Immature natural killer cell (primary cell): ENCODE measurements at regions not wholly inside any gene's neighbourhood (a gene's known extent, or its start where the extent isn't known, plus 50 kb on each side); places are given as distances from the start of the nearest gene placed in this dataset.
"Not testable (repeated sequence)": the region's sequence is repeated elsewhere in the genome, so short reads cannot be mapped to it uniquely, and the experiment has no call there.

Experiments used
- DNase-seq, 3 donors: peaks; one replicate each; pipeline ENCODE4 v3.0.0; 2022; ENCODE audit warnings: mixed read lengths in 1 of 3
- H3K27ac Mint-ChIP-seq, 6 donors: one replicate each; pipeline ENCODE4 v1.8.0; 2020; ENCODE audit warnings: mixed read lengths in 6 of 6, mild to moderate bottlenecking in 5 of 6, inconsistent platforms in 4 of 6, moderate library complexity in 3 of 6
- H3K27me3 Mint-ChIP-seq, 3 donors: one replicate each; pipeline ENCODE4 v1.8.0; 2020 to 2021; ENCODE audit warnings: low read depth in 3 of 3, mild to moderate bottlenecking in 3 of 3, mixed read lengths in 3 of 3, moderate library complexity in 3 of 3, inconsistent platforms in 1 of 3
- H3K36me3 Mint-ChIP-seq, 3 donors: one replicate each; pipeline ENCODE4 v1.8.0; 2020; ENCODE audit warnings: mixed read lengths in 3 of 3, inconsistent platforms in 2 of 3, mild to moderate bottlenecking in 2 of 3
- H3K4me1 Mint-ChIP-seq, 2 donors: one replicate each; pipeline ENCODE4 v1.8.0; 2020; ENCODE audit warnings: inconsistent platforms in 2 of 2, mild to moderate bottlenecking in 2 of 2, mixed read lengths in 2 of 2, moderate library complexity in 1 of 2
- H3K4me3 Mint-ChIP-seq, 5 donors: one replicate each; pipeline ENCODE4 v1.8.0; 2020; ENCODE audit warnings: mild to moderate bottlenecking in 5 of 5, mixed read lengths in 5 of 5, inconsistent platforms in 3 of 5, moderate library complexity in 3 of 5
- H3K9me3 Mint-ChIP-seq, 6 donors: one replicate each; pipeline ENCODE4 v1.8.0; 2020; ENCODE audit warnings: mild to moderate bottlenecking in 6 of 6, mixed read lengths in 6 of 6, inconsistent platforms in 4 of 6, moderate library complexity in 3 of 6

- Mint-ChIP-seq H3K27ac (no peak overlapping the region), H3K36me3 (no peaks in the 10 kb centered on the region), H3K4me3 (no peak overlapping the region), H3K4me1 (no peaks in the 10 kb centered on the region), H3K27me3 (peaks cover 0 to 3% (median 0%) of the 10 kb centered on the region in 3 donors), H3K9me3 (peaks cover 4 to 49% (median 22%) of the 10 kb centered on the region in 6 donors)
- DNase-seq = no peak
Measured at GRCh38 chr4:60368986-60369385, 831.1 kb upstream of the ADGRL3 start.

DNA sequence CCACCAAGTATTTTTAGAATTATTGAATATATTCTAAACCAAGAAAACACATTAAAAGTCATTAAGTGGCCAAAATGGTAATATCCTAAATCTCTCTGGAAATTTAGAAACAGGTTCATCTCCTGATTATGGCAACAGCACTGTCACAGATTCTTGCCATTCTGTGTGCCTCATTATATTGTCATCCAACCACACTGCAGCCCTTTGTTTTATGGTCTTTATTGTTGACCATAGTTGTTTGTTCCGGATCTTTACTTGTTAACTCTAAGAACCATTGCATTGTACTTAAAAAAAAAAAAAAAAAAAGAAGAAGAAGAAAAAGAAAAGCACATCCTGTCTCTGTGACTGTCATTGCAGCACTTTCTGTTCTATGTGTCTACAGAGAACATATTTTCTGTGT, 822.1 kb upstream of the ADGRL3 start:
- H3K27me3 Mint-ChIP-seq = no peaks in the 10 kb centered on the region
- DNase-seq = no peak
- peaks cover 5 to 51% (median 21%) of the 10 kb centered on the region in 6 donors for H3K9me3 Mint-ChIP-seq
- H3K36me3 Mint-ChIP-seq = no peaks in the 10 kb centered on the region
- H3K27ac Mint-ChIP-seq = no peak overlapping the region
- no peak overlapping the region for H3K4me3 Mint-ChIP-seq
- no peaks in the 10 kb centered on the region for H3K4me1 Mint-ChIP-seq

DNA sequence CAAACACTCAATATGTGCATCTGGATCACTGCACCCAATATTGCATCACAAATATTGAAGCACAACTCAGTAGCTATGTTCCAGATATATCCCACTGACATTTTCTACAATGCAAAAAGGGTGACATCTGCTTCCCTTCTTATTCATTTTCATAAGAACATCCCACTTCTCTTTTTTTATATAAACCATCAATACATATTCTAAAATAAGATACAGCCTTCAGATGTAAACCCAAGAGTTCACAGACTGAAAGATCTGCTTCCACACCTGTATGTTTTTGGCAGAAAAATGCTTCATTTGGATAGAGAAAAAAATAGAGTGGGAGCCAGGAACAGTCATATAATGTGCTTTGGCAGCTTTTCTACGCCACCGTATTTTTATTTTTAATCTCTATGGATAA, 815.6 kb upstream of the ADGRL3 start:
- Mint-ChIP-seq H3K36me3 (no peaks in the 10 kb centered on the region), H3K4me3 (no peak overlapping the region), H3K9me3 (peaks cover 10 to 60% (median 18%) of the 10 kb centered on the region in 6 donors), H3K27me3 (no peaks in the 10 kb centered on the region), H3K27ac (no peak overlapping the region), H3K4me1 (no peaks in the 10 kb centered on the region)
- DNase-seq = no peak

GRCh38 chr4:60389633-60390032, 810.5 kb upstream of the ADGRL3 start:
- Mint-ChIP-seq H3K27ac (no peak overlapping the region), H3K9me3 (peaks cover 11 to 58% (median 28%) of the 10 kb centered on the region in 6 donors), H3K27me3 (no peaks in the 10 kb centered on the region), H3K36me3 (no peaks in the 10 kb centered on the region), H3K4me1 (no peaks in the 10 kb centered on the region), H3K4me3 (no peak overlapping the region)
- no peak for DNase-seq

- no peaks in the 10 kb centered on the region for H3K4me1 Mint-ChIP-seq
- H3K36me3 Mint-ChIP-seq = no peaks in the 10 kb centered on the region
- H3K4me3 Mint-ChIP-seq = no peak overlapping the region
- H3K27me3 Mint-ChIP-seq = peaks cover 0 to 1% (median 0%) of the 10 kb centered on the region in 3 donors
- DNase-seq = no peak
- H3K9me3 Mint-ChIP-seq = peaks cover 21 to 56% (median 31%) of the 10 kb centered on the region in 6 donors
- H3K27ac Mint-ChIP-seq = no peak overlapping the region
Measured at GRCh38 chr4:60396341-60397049, 803.6 kb upstream of the ADGRL3 start.

- Mint-ChIP-seq H3K27me3 (peaks cover 0 to 1% (median 0%) of the 10 kb centered on the region in 3 donors), H3K27ac (no peak overlapping the region), H3K4me3 (no peak overlapping the region), H3K36me3 (no peaks in the 10 kb centered on the region), H3K9me3 (peaks cover 8 to 53% (median 27%) of the 10 kb centered on the region in 6 donors), H3K4me1 (no peaks in the 10 kb centered on the region)
- no peak for DNase-seq
Measured at GRCh38 chr4:60400593-60400992, 799.5 kb upstream of the ADGRL3 start.

DNA sequence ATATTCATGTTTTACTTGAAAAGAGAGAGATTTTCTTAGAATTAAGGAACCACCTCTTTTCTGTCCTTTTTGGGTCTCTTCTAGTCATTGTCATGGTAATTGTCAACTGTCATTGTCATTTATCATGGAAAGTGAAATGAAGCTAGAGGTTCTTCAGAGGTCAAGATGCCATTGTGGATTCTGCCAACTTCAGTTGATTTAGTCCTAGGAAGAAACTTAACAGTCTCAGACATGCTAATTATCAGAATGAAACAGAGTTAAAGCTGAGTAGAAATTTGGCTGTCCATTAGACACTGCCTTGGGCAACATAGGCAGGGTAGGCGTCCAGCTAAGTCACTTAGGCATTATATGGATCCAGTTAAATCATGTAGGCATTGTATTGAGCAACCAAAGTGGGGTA, 796.1 kb upstream of the ADGRL3 start:
- Mint-ChIP-seq H3K4me3 (no peak overlapping the region), H3K27me3 (no peaks in the 10 kb centered on the region), H3K4me1 (no peaks in the 10 kb centered on the region), H3K36me3 (peaks cover 0 to 3% (median 0%) of the 10 kb centered on the region in 3 donors), H3K27ac (no peak overlapping the region), H3K9me3 (peaks cover 4 to 47% (median 13%) of the 10 kb centered on the region in 6 donors)
- no peak for DNase-seq

DNA sequence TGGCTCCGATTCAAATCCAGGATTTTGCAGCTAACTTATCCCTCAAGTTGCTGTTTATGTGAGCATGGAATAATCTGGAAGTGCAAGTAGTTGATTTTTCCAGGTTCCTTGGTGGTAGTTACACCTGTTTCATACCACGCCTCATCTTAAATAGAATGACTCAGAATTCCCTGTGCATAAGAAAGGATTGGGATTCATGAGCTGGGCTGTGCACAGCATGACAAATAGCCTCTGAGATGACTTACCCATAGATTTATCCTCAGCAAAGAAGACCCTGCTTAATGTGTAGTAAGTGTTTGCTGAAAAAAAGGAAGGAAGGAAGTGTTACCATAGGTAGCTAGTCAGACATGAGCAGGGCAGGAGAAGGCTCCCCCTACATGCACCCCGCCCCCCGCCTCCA, 777.7 kb upstream of the ADGRL3 start:
- Mint-ChIP-seq H3K9me3 (peaks cover 7 to 49% (median 21%) of the 10 kb centered on the region in 6 donors), H3K27me3 (no peaks in the 10 kb centered on the region), H3K36me3 (peaks cover 0 to 4% (median 3%) of the 10 kb centered on the region in 3 donors), H3K4me1 (no peaks in the 10 kb centered on the region), H3K27ac (no peak overlapping the region), H3K4me3 (no peak overlapping the region)
- no peak for DNase-seq

DNA sequence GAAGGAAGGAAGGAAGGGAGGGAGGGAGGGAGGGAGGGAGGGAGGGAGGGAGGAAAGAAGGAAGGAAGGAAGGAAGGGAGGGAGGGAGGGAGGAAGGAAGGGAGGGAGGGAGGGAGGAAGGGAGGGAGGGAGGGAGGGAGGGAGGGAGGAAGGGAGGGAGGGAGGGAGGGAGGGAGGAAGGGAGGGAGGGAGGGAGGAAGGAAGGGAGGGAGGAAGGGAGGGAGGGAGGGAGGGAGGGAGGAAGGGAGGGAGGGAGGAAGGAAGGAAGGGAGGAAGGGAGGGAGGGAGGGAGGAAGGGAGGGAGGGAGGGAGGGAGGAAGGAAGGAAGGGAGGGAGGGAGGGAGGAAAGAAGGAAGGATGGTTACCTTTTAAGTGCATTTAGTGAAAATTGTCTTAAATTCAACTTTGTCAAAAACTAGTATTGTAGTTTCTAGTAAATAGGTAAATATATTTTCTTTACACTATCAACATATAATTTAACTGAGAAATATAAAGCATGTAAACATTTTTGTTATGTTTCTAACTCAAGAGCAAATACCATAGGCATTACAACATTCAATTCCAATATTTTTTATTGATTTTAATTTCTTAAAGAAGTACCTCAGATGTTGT, 776.4 kb upstream of the ADGRL3 start:
- H3K27me3 Mint-ChIP-seq, H3K36me3 Mint-ChIP-seq, H3K4me3 Mint-ChIP-seq, H3K27ac Mint-ChIP-seq, DNase-seq, H3K4me1 Mint-ChIP-seq: not testable (repeated sequence)
- H3K9me3 Mint-ChIP-seq = peaks cover 2 to 37% (median 12%) of the 10 kb centered on the region in 6 donors

- H3K36me3 Mint-ChIP-seq = no peaks in the 10 kb centered on the region
Measured at GRCh38 chr4:60432911-60433310, 767.2 kb upstream of the ADGRL3 start.

DNA sequence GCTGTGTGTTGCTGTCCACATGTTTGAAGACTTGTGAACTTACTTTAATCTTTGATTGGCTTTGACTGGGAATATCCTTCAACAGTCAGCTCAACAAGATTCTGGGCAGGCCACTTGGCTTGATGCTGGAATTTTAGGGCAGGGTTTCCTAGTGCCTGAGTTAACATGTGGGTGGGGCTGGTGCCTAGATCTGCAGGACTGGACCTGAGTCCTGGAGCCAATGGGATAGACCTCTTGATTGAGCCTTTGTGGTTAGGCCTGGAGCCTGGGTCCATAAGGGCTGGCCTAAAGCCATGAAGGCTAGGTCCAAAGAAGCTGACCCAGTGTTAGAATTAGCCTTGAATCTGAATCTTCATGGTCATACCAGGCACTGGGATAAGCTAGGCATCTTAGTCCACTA, 757.1 kb upstream of the ADGRL3 start:
- Mint-ChIP-seq H3K27ac (no peak overlapping the region), H3K36me3 (peaks cover 0 to 3% (median 0%) of the 10 kb centered on the region in 3 donors), H3K9me3 (peaks cover 18 to 60% (median 28%) of the 10 kb centered on the region in 6 donors), H3K27me3 (no peaks in the 10 kb centered on the region), H3K4me3 (no peak overlapping the region), H3K4me1 (no peaks in the 10 kb centered on the region)
- no peak for DNase-seq

More at GRCh38 chr4:60432911-60433310, 767.2 kb upstream of the ADGRL3 start:
- Mint-ChIP-seq H3K27me3 (peaks cover 0 to 1% (median 0%) of the 10 kb centered on the region in 3 donors), H3K27ac (no peak overlapping the region), H3K4me3 (no peak overlapping the region), H3K9me3 (peaks cover 3 to 45% (median 29%) of the 10 kb centered on the region in 6 donors), H3K4me1 (no peaks in the 10 kb centered on the region)
- DNase-seq = no peak

DNA sequence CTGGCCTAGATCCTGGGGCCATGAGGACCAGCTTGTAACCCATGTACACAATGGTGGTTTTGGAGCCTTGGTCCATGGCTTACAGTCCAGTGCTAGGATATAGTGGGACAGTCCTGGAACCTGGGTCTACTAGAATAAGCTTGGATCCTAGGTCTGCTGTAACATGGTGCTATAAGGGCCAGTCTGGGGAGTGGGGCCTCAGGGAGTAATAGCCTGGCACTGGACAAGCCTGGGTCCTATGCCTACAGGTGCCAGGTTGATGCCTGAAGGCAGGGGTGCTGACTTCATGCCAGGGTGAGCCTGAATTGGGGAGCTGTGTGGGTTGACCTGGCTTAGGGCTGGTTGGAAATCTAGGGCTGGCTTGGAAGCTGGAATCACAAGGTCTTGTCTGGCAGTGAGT, 756.3 kb upstream of the ADGRL3 start:
- no peaks in the 10 kb centered on the region for H3K27me3 Mint-ChIP-seq
- H3K4me1 Mint-ChIP-seq = no peaks in the 10 kb centered on the region
- H3K9me3 Mint-ChIP-seq = peaks cover 16 to 59% (median 28%) of the 10 kb centered on the region in 6 donors
- no peak for DNase-seq
- no peak overlapping the region for H3K4me3 Mint-ChIP-seq
- H3K36me3 Mint-ChIP-seq = peaks cover 0 to 3% (median 0%) of the 10 kb centered on the region in 3 donors
- no peak overlapping the region for H3K27ac Mint-ChIP-seq

- Mint-ChIP-seq H3K4me3 (no peak overlapping the region), H3K4me1 (no peaks in the 10 kb centered on the region), H3K27me3 (no peaks in the 10 kb centered on the region), H3K36me3 (no peaks in the 10 kb centered on the region), H3K27ac (no peak overlapping the region), H3K9me3 (peaks cover 12 to 54% (median 16%) of the 10 kb centered on the region in 6 donors)
- no peak for DNase-seq
Measured at GRCh38 chr4:60450054-60450453, 750.1 kb upstream of the ADGRL3 start.

DNA sequence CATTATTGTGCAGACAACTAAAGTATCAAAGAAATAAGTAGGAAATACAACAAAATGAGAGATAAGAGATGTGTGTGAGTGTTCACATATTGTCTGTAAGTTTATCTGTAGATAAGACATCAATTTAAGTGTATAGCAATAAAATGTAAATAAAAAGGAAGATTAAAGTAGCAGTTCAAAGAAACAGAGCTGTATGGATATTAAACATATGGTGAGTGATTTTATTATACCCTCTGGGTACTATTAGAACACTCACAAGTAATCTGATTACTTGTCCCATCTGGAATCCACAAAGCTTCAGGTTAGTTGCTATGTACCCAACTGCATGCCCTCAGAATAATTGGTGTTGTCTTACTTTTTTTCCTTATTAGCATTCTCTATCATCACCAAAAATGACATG, 747.9 kb upstream of the ADGRL3 start:
- Mint-ChIP-seq H3K4me1 (no peaks in the 10 kb centered on the region), H3K9me3 (peaks cover 6 to 55% (median 15%) of the 10 kb centered on the region in 6 donors), H3K27ac (no peak overlapping the region), H3K27me3 (no peaks in the 10 kb centered on the region), H3K4me3 (no peak overlapping the region), H3K36me3 (no peaks in the 10 kb centered on the region)
- no peak for DNase-seq
